B cell (primary cell): ENCODE measurements at regions not wholly inside any gene's neighbourhood (a gene's known extent, or its start where the extent isn't known, plus 50 kb on each side); places are given as distances from the start of the nearest gene placed in this dataset.

ENCODE experiments used
- EZH2 ChIP-seq: IDR thresholded peaks from 2 replicates; pipeline ENCODE4 v1.6.1; 2012; ENCODE audit warnings: borderline replicate concordance, low read depth, mild to moderate bottlenecking, moderate library complexity, low read length; ENCODE audit not compliant: insufficient read depth, poor library complexity, severe bottlenecking
- TF ChIP-seq, protein P1 (sequence below): fragments of 200-600 bp; IDR thresholded peaks from one replicate; pipeline ENCODE4 v1.8.0; 2022; ENCODE audit warnings: antibody characterized with exemption, mild to moderate bottlenecking

DNA sequence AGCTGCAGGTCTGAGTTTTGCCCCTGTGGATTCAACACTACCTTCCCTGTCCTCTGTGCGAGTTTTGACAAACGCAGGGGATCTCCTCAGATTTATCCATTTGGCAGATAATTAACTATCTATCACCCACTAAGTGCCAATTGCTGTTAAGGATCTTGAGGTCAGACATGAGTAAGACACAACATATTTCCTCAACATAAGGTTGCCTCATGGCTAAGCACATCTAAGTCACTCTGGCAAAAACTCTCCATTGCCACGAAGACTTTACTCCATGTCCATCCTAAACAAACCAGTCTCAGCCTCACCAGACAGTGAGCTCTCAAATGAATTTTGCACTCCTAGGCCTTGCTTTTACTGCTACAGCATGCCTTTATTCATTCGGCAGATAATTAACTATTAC lies 408.4 kb downstream of the MAFB start:
- TF ChIP-seq, protein P1, sequence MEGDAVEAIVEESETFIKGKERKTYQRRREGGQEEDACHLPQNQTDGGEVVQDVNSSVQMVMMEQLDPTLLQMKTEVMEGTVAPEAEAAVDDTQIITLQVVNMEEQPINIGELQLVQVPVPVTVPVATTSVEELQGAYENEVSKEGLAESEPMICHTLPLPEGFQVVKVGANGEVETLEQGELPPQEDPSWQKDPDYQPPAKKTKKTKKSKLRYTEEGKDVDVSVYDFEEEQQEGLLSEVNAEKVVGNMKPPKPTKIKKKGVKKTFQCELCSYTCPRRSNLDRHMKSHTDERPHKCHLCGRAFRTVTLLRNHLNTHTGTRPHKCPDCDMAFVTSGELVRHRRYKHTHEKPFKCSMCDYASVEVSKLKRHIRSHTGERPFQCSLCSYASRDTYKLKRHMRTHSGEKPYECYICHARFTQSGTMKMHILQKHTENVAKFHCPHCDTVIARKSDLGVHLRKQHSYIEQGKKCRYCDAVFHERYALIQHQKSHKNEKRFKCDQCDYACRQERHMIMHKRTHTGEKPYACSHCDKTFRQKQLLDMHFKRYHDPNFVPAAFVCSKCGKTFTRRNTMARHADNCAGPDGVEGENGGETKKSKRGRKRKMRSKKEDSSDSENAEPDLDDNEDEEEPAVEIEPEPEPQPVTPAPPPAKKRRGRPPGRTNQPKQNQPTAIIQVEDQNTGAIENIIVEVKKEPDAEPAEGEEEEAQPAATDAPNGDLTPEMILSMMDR = no peak
- TF ChIP-seq EZH2 = no peak
